ENCODE measurements at regions not wholly inside any gene's neighbourhood (a gene's known extent, or its start where the extent isn't known, plus 50 kb on each side); places are given as distances from the start of the nearest gene placed in this dataset.
"Not testable (repeated sequence)": the region's sequence is repeated elsewhere in the genome, so short reads cannot be mapped to it uniquely, and the experiment has no call there.

GRCh38 chr2:125364192-125364983, 1291.6 kb upstream of the GYPC start:
- peaks cover 11% of the 10 kb centered on the region for H3K9me3 Mint-ChIP-seq
- CTCF ChIA-PET, result no interaction called here
- no peak overlapping the region for H3K4me3 Mint-ChIP-seq
- no peaks in the 10 kb centered on the region for H3K4me1 Mint-ChIP-seq
- DNase-seq, result no peak
- no peaks in the 10 kb centered on the region for H3K27me3 Mint-ChIP-seq
- H3K36me3 Mint-ChIP-seq (ENCODE audit: low read depth), result no peaks in the 10 kb centered on the region
- H3K27ac Mint-ChIP-seq, result no peak overlapping the region
- POLR2A ChIA-PET, result no interaction called here

GRCh38 chr2:125364984-125365265, 1291.0 kb upstream of the GYPC start:
- CTCF ChIA-PET, result no interaction called here
- H3K36me3 Mint-ChIP-seq (ENCODE audit: low read depth), result no peaks in the 10 kb centered on the region
- DNase-seq, result no peak
- POLR2A ChIA-PET, result no interaction called here
- H3K9me3 Mint-ChIP-seq, result peaks cover 11% of the 10 kb centered on the region
- no peaks in the 10 kb centered on the region for H3K4me1 Mint-ChIP-seq
- no peak overlapping the region for H3K4me3 Mint-ChIP-seq
- no peak overlapping the region for H3K27ac Mint-ChIP-seq
- no peaks in the 10 kb centered on the region for H3K27me3 Mint-ChIP-seq

GRCh38 chr2:125371867-125372266, 1284.1 kb upstream of the GYPC start:
- DNase-seq, result no peak
- Mint-ChIP-seq H3K4me3 (no peak overlapping the region), H3K27me3 (no peaks in the 10 kb centered on the region), H3K9me3 (peaks cover 13% of the 10 kb centered on the region), H3K4me1 (no peaks in the 10 kb centered on the region), H3K36me3 (ENCODE audit: low read depth) (no peaks in the 10 kb centered on the region), H3K27ac (no peak overlapping the region)
- CTCF ChIA-PET, result no interaction called here
- POLR2A ChIA-PET, result no interaction called here

GRCh38 chr2:125373293-125373692, 1282.7 kb upstream of the GYPC start:
- Mint-ChIP-seq H3K9me3 (peaks cover 14% of the 10 kb centered on the region), H3K36me3 (ENCODE audit: low read depth) (no peaks in the 10 kb centered on the region), H3K27me3 (no peaks in the 10 kb centered on the region), H3K4me1 (no peaks in the 10 kb centered on the region), H3K27ac (no peak overlapping the region), H3K4me3 (no peak overlapping the region)
- DNase-seq, result no peak
- CTCF ChIA-PET, result no interaction called here
- POLR2A ChIA-PET, result no interaction called here

GRCh38 chr2:125386074-125386473, 1269.9 kb upstream of the GYPC start:
- no peak overlapping the region for H3K27ac Mint-ChIP-seq
- CTCF ChIA-PET, result no interaction called here
- H3K4me1 Mint-ChIP-seq, result no peaks in the 10 kb centered on the region
- POLR2A ChIA-PET, result no interaction called here
- no peak for DNase-seq
- H3K4me3 Mint-ChIP-seq, result no peak overlapping the region
- H3K9me3 Mint-ChIP-seq, result peaks cover 12% of the 10 kb centered on the region
- no peaks in the 10 kb centered on the region for H3K36me3 Mint-ChIP-seq (ENCODE audit: low read depth)
- H3K27me3 Mint-ChIP-seq, result no peaks in the 10 kb centered on the region

- Mint-ChIP-seq H3K4me1 (no peaks in the 10 kb centered on the region), H3K36me3 (ENCODE audit: low read depth) (no peaks in the 10 kb centered on the region), H3K27ac (no peak overlapping the region), H3K27me3 (no peaks in the 10 kb centered on the region), H3K9me3 (peaks cover 5% of the 10 kb centered on the region), H3K4me3 (no peak overlapping the region)
- POLR2A ChIA-PET, result no interaction called here
- DNase-seq, result no peak
- CTCF ChIA-PET, result no interaction called here
These were observed 1258.3 kb upstream of the GYPC start for GRCh38 chr2:125397535-125398251.

- no peaks in the 10 kb centered on the region for H3K36me3 Mint-ChIP-seq (ENCODE audit: low read depth)
- H3K27ac Mint-ChIP-seq, result no peak overlapping the region
- ChIA-PET POLR2A (no interaction called here), CTCF (no interaction called here)
- no peak overlapping the region for H3K4me3 Mint-ChIP-seq
- H3K27me3 Mint-ChIP-seq, result no peaks in the 10 kb centered on the region
- DNase-seq, result no peak
- no peaks in the 10 kb centered on the region for H3K4me1 Mint-ChIP-seq
- H3K9me3 Mint-ChIP-seq, result peaks cover 11% of the 10 kb centered on the region
These were observed 1257.0 kb upstream of the GYPC start for GRCh38 chr2:125398738-125399524.

- Mint-ChIP-seq H3K4me1 (no peaks in the 10 kb centered on the region), H3K36me3 (ENCODE audit: low read depth) (no peaks in the 10 kb centered on the region), H3K9me3 (peaks cover 9% of the 10 kb centered on the region), H3K27me3 (no peaks in the 10 kb centered on the region), H3K4me3 (no peak overlapping the region), H3K27ac (no peak overlapping the region)
- no peak for DNase-seq
- POLR2A ChIA-PET, result no interaction called here
- CTCF ChIA-PET, result no interaction called here
These were observed 1250.1 kb upstream of the GYPC start for GRCh38 chr2:125405816-125406215.

GRCh38 chr2:125408874-125409538, 1247.0 kb upstream of the GYPC start:
- no peak overlapping the region for H3K4me3 Mint-ChIP-seq
- H3K27me3 Mint-ChIP-seq, result no peaks in the 10 kb centered on the region
- POLR2A ChIA-PET, result no interaction called here
- no peaks in the 10 kb centered on the region for H3K4me1 Mint-ChIP-seq
- DNase-seq, result no peak
- CTCF ChIA-PET, result no interaction called here
- no peaks in the 10 kb centered on the region for H3K36me3 Mint-ChIP-seq (ENCODE audit: low read depth)
- peaks cover 3% of the 10 kb centered on the region for H3K9me3 Mint-ChIP-seq
- H3K27ac Mint-ChIP-seq, result no peak overlapping the region

GRCh38 chr2:125418483-125418882, 1237.5 kb upstream of the GYPC start:
- H3K27ac Mint-ChIP-seq, result no peak overlapping the region
- no peak for DNase-seq
- POLR2A ChIA-PET, result no interaction called here
- no peaks in the 10 kb centered on the region for H3K4me1 Mint-ChIP-seq
- no peaks in the 10 kb centered on the region for H3K36me3 Mint-ChIP-seq (ENCODE audit: low read depth)
- no peak overlapping the region for H3K4me3 Mint-ChIP-seq
- H3K27me3 Mint-ChIP-seq, result no peaks in the 10 kb centered on the region
- CTCF ChIA-PET, result no interaction called here
- H3K9me3 Mint-ChIP-seq, result peaks cover 4% of the 10 kb centered on the region

- H3K27ac Mint-ChIP-seq; H3K9me3 Mint-ChIP-seq; DNase-seq; H3K4me1 Mint-ChIP-seq; CTCF ChIA-PET; H3K4me3 Mint-ChIP-seq; POLR2A ChIA-PET; H3K36me3 Mint-ChIP-seq (ENCODE audit: low read depth); H3K27me3 Mint-ChIP-seq: not testable (repeated sequence)
These were observed 1233.7 kb upstream of the GYPC start for GRCh38 chr2:125422198-125422770.

- H3K27ac Mint-ChIP-seq, result no peak overlapping the region
- no peak overlapping the region for H3K4me3 Mint-ChIP-seq
- H3K27me3 Mint-ChIP-seq, result no peaks in the 10 kb centered on the region
- CTCF ChIA-PET, result no interaction called here
- POLR2A ChIA-PET, result no interaction called here
- peaks cover 11% of the 10 kb centered on the region for H3K9me3 Mint-ChIP-seq
- H3K36me3 Mint-ChIP-seq (ENCODE audit: low read depth), result no peaks in the 10 kb centered on the region
- DNase-seq, result no peak
- no peaks in the 10 kb centered on the region for H3K4me1 Mint-ChIP-seq
These were observed 1231.6 kb upstream of the GYPC start for GRCh38 chr2:125424266-125424785.

- ChIA-PET POLR2A (no interaction called here), CTCF (no interaction called here)
- no peaks in the 10 kb centered on the region for H3K4me1 Mint-ChIP-seq
- no peaks in the 10 kb centered on the region for H3K36me3 Mint-ChIP-seq (ENCODE audit: low read depth)
- DNase-seq, result no peak
- peaks cover 9% of the 10 kb centered on the region for H3K9me3 Mint-ChIP-seq
- H3K27me3 Mint-ChIP-seq, result no peaks in the 10 kb centered on the region
- H3K27ac Mint-ChIP-seq, result no peak overlapping the region
- no peak overlapping the region for H3K4me3 Mint-ChIP-seq
These were observed 1228.1 kb upstream of the GYPC start for GRCh38 chr2:125427721-125428315.
